Activated naive CD4-positive, alpha-beta T cell (primary cell): ENCODE measurements at regions not wholly inside any gene's neighbourhood (a gene's known extent, or its start where the extent isn't known, plus 50 kb on each side); places are given as distances from the start of the nearest gene placed in this dataset.

Experiments used
- DNase-seq, 4 experiments: peaks; one replicate each; lab custom pipeline; 2025; lab: John Stamatoyannopoulos, UW

- no peak for DNase-seq
Measured at GRCh38 chr13:105349082-105349723, 1186.3 kb downstream of the EFNB2 start.

- DNase-seq, result no peak
Measured at GRCh38 chr13:105346141-105346775, 1189.2 kb downstream of the EFNB2 start.

- no peak for DNase-seq
Measured at GRCh38 chr13:105345730-105346129, 1189.7 kb downstream of the EFNB2 start.

GRCh38 chr13:105345131-105345530, 1190.3 kb downstream of the EFNB2 start:
- DNase-seq, result no peak

GRCh38 chr13:105343134-105343806, 1192.2 kb downstream of the EFNB2 start:
- DNase-seq, result no peak

- DNase-seq, result no peak
Measured at GRCh38 chr13:105342281-105342820, 1193.1 kb downstream of the EFNB2 start.

GRCh38 chr13:105341758-105342157, 1193.7 kb downstream of the EFNB2 start:
- no peak for DNase-seq

GRCh38 chr13:105341256-105341655, 1194.2 kb downstream of the EFNB2 start:
- no peak for DNase-seq

GRCh38 chr13:105340061-105340606, 1195.3 kb downstream of the EFNB2 start:
- no peak for DNase-seq

GRCh38 chr13:105338773-105339172, 1196.7 kb downstream of the EFNB2 start:
- DNase-seq, result no peak

- DNase-seq, result no peak
Measured at GRCh38 chr13:105338006-105338405, 1197.5 kb downstream of the EFNB2 start.

- no peak for DNase-seq
Measured at GRCh38 chr13:105336706-105337576, 1198.5 kb downstream of the EFNB2 start.

- DNase-seq, result no peak
Measured at GRCh38 chr13:105334211-105334610, 1201.3 kb downstream of the EFNB2 start.

GRCh38 chr13:105333416-105333815, 1202.0 kb downstream of the EFNB2 start:
- DNase-seq, result no peak

- DNase-seq, result no peak
Measured at GRCh38 chr13:105329359-105329758, 1206.1 kb downstream of the EFNB2 start.

GRCh38 chr13:105328212-105328611, 1207.2 kb downstream of the EFNB2 start:
- DNase-seq, result no peak

- DNase-seq, result no peak
Measured at GRCh38 chr13:105327581-105328126, 1207.8 kb downstream of the EFNB2 start.

- no peak for DNase-seq
Measured at GRCh38 chr13:105319875-105320274, 1215.6 kb downstream of the EFNB2 start.

- no peak for DNase-seq
Measured at GRCh38 chr13:105316731-105317130, 1218.7 kb downstream of the EFNB2 start.

GRCh38 chr13:105312906-105313305, 1222.6 kb downstream of the EFNB2 start:
- DNase-seq, result no peak

- no peak for DNase-seq
Measured at GRCh38 chr13:105311094-105311493, 1224.4 kb downstream of the EFNB2 start.
